SK-N-MC (cell line): ENCODE measurements at regions not wholly inside any gene's neighbourhood (a gene's known extent, or its start where the extent isn't known, plus 50 kb on each side); places are given as distances from the start of the nearest gene placed in this dataset.

ENCODE experiments used
- EZH2 ChIP-seq: fragments of 200-600 bp; sonication (generic); IDR thresholded peaks from one replicate; pipeline ENCODE4 v1.6.1; 2017; ENCODE audit warnings: antibody characterized with exemption
- FOXP2 ChIP-seq: optimal IDR thresholded peaks from 2 replicates; pipeline ENCODE3; 2011; ENCODE audit warnings: mild to moderate bottlenecking, moderate library complexity; ENCODE audit not compliant: insufficient read depth; ENCODE audit errors: extremely low read length, control extremely low read depth
- POLR2AphosphoS5 ChIP-seq: IDR thresholded peaks from 2 replicates; pipeline ENCODE4 v1.6.1; 2012; ENCODE audit warnings: mild to moderate bottlenecking, low read depth, low read length, borderline replicate concordance

GRCh38 chr19:30879225-30879624 lies 470.0 kb downstream of the TSHZ3 start:
- TF ChIP-seq EZH2 (no peak), POLR2AphosphoS5 (no peak), FOXP2 (no peak)
